PC-9 (cell line): ENCODE measurements at regions not wholly inside any gene's neighbourhood (a gene's known extent, or its start where the extent isn't known, plus 50 kb on each side); places are given as distances from the start of the nearest gene placed in this dataset.
"Not testable (repeated sequence)": the region's sequence is repeated elsewhere in the genome, so short reads cannot be mapped to it uniquely, and the experiment has no call there.

Experiments used
- BruUV-seq: library from RNA; stranded (reverse); fragments of 400-500 nt; replicated peaks from 2 replicates; lab custom pipeline; 2021; lab: Mats Ljungman, UMichigan
- CTCF ChIA-PET: fragments of 300-600 bp; sonication (Branson Sonifier 250); formaldehyde crosslinking; loops from one replicate; lab custom pipeline; 2022; ENCODE audit warnings: antibody characterized with exemption; lab: Charles Lee
- POLR2A ChIA-PET: fragments of 300-600 bp; sonication (Branson Sonifier 250); formaldehyde crosslinking; loops from one replicate; lab custom pipeline; 2022; ENCODE audit warnings: antibody characterized with exemption; ENCODE audit not compliant: unreplicated experiment; lab: Charles Lee
- DNase-seq, 2 experiments: peaks; one replicate each; pipeline versions ENCODE4 v3.0.0 to v3.0.0-alpha.2; 2015 to 2022; ENCODE audit warnings: mixed read lengths in 1 of 2
- H2AFZ ChIP-seq: fragments of 200-600 bp; sonication (generic); 2 replicates; pipeline ENCODE4 v1.8.1; 2017; ENCODE audit warnings: antibody characterized with exemption
- H3F3A ChIP-seq: fragments of 200-600 bp; sonication (generic); 2 replicates; pipeline ENCODE4 v1.8.1; 2017; ENCODE audit warnings: antibody characterized with exemption, mild to moderate bottlenecking, low read depth; ENCODE audit not compliant: insufficient read depth
- H3K27ac ChIP-seq: fragments of 200-600 bp; sonication (generic); 2 replicates; pipeline ENCODE4 v1.6.1; 2016; ENCODE audit warnings: mixed run types
- H3K27me3 ChIP-seq: fragments of 200-600 bp; sonication (generic); 2 replicates; pipeline ENCODE4 v1.6.1; 2016; ENCODE audit warnings: low read depth, mixed run types; ENCODE audit not compliant: insufficient read depth
- H3K36me3 ChIP-seq: fragments of 200-600 bp; sonication (generic); 2 replicates; pipeline ENCODE4 v1.6.1; 2016; ENCODE audit warnings: low read depth, mixed run types
- H3K4me1 ChIP-seq: fragments of 200-600 bp; sonication (generic); replicated peaks from 2 replicates; pipeline ENCODE4 v1.6.1; 2016; ENCODE audit warnings: mixed run types; ENCODE audit not compliant: insufficient read depth
- H3K4me2 ChIP-seq: fragments of 200-600 bp; sonication (generic); 2 replicates; pipeline ENCODE4 v1.6.1; 2017; ENCODE audit warnings: mixed run types
- H3K4me3 ChIP-seq: fragments of 200-600 bp; sonication (generic); 2 replicates; pipeline ENCODE4 v1.6.1; 2016; ENCODE audit warnings: mixed run types
- H3K79me2 ChIP-seq: fragments of 200-600 bp; sonication (generic); 2 replicates; pipeline ENCODE4 v1.6.1; 2017; ENCODE audit warnings: low read depth, mixed run types
- H3K9me2 ChIP-seq: fragments of 200-600 bp; sonication (generic); 2 replicates; pipeline ENCODE4 v1.8.1; 2017; ENCODE audit warnings: mild to moderate bottlenecking; ENCODE audit not compliant: insufficient read depth
- H3K9me3 ChIP-seq: fragments of 200-600 bp; sonication (generic); 2 replicates; pipeline ENCODE4 v1.8.1; 2016; ENCODE audit warnings: low read depth; ENCODE audit not compliant: insufficient read depth
- H4K20me1 ChIP-seq: fragments of 200-600 bp; sonication (generic); 2 replicates; pipeline ENCODE4 v1.8.1; 2017; ENCODE audit not compliant: insufficient read depth
- CTCF ChIP-seq: fragments of 200-600 bp; sonication (generic); conservative IDR thresholded peaks from 2 replicates; pipeline ENCODE4 v1.6.1; 2017; ENCODE audit warnings: mixed run types, antibody characterized with exemption, mild to moderate bottlenecking, moderate library complexity
- EZH2 ChIP-seq: fragments of 200-600 bp; sonication (generic); IDR thresholded peaks from 2 replicates; pipeline ENCODE4 v1.8.0; 2017; ENCODE audit warnings: antibody characterized with exemption, low read depth
- intact Hi-C: fragments of 100-400 bp; cut with micrococcal nuclease; formaldehyde crosslinking; loops from one replicate; pipeline ENCODE4 v1.10.0; 2022; ENCODE audit not compliant: unreplicated experiment

- Histone ChIP-seq H3K27me3 (peaks cover 53% of the 10 kb centered on the region), H3K9me3 (peaks cover 5% of the 10 kb centered on the region), H3K79me2 (no peaks in the 10 kb centered on the region), H2AFZ (no peak overlapping the region), H3K36me3 (no peaks in the 10 kb centered on the region), H3K4me2 (no peak overlapping the region), H3K4me3 (no peak overlapping the region), H3K27ac (no peak overlapping the region), H3K4me1 (no peaks in the 10 kb centered on the region), H3F3A (no peaks in the 10 kb centered on the region), H4K20me1 (no peaks in the 10 kb centered on the region), H3K9me2 (no peaks in the 10 kb centered on the region)
- DNase-seq: no peak
- TF ChIP-seq CTCF (no peak), EZH2 (no peak)
- BruUV-seq: no TSS peak
- ChIA-PET POLR2A (no interaction called here), CTCF (no interaction called here)
- intact Hi-C loops: no loop called here
Measured at GRCh38 chr18:8526332-8526731, 82.9 kb upstream of the RAB12 start.

GRCh38 chr18:8529609-8530008 is 79.6 kb upstream of the RAB12 start:
- no peak overlapping the region for H3K27ac ChIP-seq
- CTCF ChIA-PET: no interaction called here
- no peaks in the 10 kb centered on the region for H3K36me3 ChIP-seq
- H3K9me3 ChIP-seq: peaks cover 7% of the 10 kb centered on the region
- no TSS peak for BruUV-seq
- no peaks in the 10 kb centered on the region for H3K4me1 ChIP-seq
- no peaks in the 10 kb centered on the region for H3K9me2 ChIP-seq
- DNase-seq: no peak
- no peak overlapping the region for H3K4me2 ChIP-seq
- no peaks in the 10 kb centered on the region for H3K79me2 ChIP-seq
- intact Hi-C loops: no loop called here
- peaks cover 39% of the 10 kb centered on the region for H3K27me3 ChIP-seq
- no peaks in the 10 kb centered on the region for H4K20me1 ChIP-seq
- no peaks in the 10 kb centered on the region for H3F3A ChIP-seq
- H2AFZ ChIP-seq: no peak overlapping the region
- POLR2A ChIA-PET: no interaction called here
- TF ChIP-seq CTCF (no peak), EZH2 (no peak)
- H3K4me3 ChIP-seq: no peak overlapping the region

GRCh38 chr18:8531084-8531483 is 78.2 kb upstream of the RAB12 start:
- H3K36me3 ChIP-seq, POLR2A ChIA-PET, BruUV-seq, H3K9me3 ChIP-seq, H3K79me2 ChIP-seq, H3K27ac ChIP-seq, H3K9me2 ChIP-seq, H4K20me1 ChIP-seq, H3K4me1 ChIP-seq, DNase-seq, CTCF ChIA-PET, H3K4me2 ChIP-seq, intact Hi-C loops, H2AFZ ChIP-seq, H3K4me3 ChIP-seq, H3F3A ChIP-seq: not testable (repeated sequence)
- H3K27me3 ChIP-seq: peaks cover 37% of the 10 kb centered on the region

GRCh38 chr18:8536231-8536630 is 73.0 kb upstream of the RAB12 start:
- no peak for DNase-seq
- Histone ChIP-seq H3F3A (no peaks in the 10 kb centered on the region), H3K9me3 (peaks cover 2% of the 10 kb centered on the region), H3K27ac (no peak overlapping the region), H3K4me1 (no peaks in the 10 kb centered on the region), H3K36me3 (no peaks in the 10 kb centered on the region), H2AFZ (no peak overlapping the region), H3K27me3 (peaks cover 41% of the 10 kb centered on the region), H3K4me3 (no peak overlapping the region), H3K79me2 (no peaks in the 10 kb centered on the region), H4K20me1 (no peaks in the 10 kb centered on the region), H3K4me2 (no peak overlapping the region), H3K9me2 (no peaks in the 10 kb centered on the region)
- BruUV-seq: no TSS peak
- intact Hi-C loops: no loop called here
- ChIA-PET POLR2A (no interaction called here), CTCF (no interaction called here)
- TF ChIP-seq CTCF (no peak), EZH2 (no peak)
